NCI-H1930 (cell line): ENCODE measurements at regions not wholly inside any gene's neighbourhood (a gene's known extent, or its start where the extent isn't known, plus 50 kb on each side); places are given as distances from the start of the nearest gene placed in this dataset.
"Not testable (repeated sequence)": the region's sequence is repeated elsewhere in the genome, so short reads cannot be mapped to it uniquely, and the experiment has no call there.

Experiments
- DNase-seq, 2 experiments: peaks; one replicate each; lab custom pipeline; 2025; lab: John Stamatoyannopoulos, UW

DNA sequence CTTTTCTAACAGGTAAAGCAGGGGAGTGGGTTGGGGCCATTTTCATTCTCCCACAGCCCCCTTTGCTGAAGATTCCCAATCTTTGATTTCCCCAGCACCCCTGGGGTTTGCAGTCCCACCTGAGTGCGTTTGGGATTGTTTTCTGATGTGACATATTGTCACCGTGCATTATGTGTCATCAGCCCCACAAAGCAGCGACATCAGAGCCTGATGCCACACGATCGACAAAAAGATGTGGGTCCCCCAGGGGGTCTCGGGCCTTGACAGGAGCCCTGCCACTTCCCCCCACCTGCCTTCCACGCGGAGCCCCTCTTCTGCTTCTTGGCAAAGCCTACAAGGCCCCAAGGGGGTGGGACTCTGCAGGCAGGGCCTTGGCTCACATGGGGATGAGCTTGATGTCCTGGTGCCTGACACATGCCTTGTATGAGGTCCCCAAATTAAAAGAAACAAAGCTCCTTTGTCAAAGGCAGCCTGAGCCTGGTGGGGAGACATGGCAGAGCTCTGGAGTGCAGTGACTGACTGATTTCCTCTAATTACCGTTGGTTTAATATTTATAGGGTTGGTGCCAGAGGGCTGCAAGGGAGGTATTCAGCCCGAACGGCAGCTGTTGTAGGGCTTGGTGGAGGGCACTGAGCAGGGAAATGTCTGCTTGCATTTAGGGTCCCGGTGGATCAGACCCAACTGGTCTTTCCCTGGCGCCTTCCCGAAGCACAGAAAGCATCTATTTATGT is 149.2 kb downstream of the MIAT start:
- no peak for DNase-seq

DNA sequence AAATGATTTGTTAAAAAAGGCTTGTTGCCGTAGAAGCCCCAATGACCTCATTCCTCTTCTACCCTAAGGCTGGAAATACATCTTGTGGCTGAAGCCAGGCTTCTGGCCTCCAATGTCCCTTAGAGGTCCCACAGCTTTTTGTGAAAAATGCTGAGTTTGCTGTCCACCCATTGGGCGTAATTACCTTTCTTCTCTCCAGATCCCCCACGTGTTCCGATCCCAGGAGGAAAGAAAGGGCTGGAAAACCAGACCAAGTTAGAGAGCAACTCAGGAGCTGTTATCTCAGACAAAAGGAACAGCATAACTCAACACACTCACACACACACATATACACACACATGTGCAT is 154.2 kb downstream of the MIAT start:
- DNase-seq = no peak

GRCh38 chr22:26812731-26813130 is 155.3 kb downstream of the MIAT start:
- DNase-seq = no peak

- no peak for DNase-seq
Observed at GRCh38 chr22:26816726-26817125, 159.3 kb downstream of the MIAT start.

GRCh38 chr22:26817926-26818325 is 160.5 kb downstream of the MIAT start:
- no peak for DNase-seq

DNA sequence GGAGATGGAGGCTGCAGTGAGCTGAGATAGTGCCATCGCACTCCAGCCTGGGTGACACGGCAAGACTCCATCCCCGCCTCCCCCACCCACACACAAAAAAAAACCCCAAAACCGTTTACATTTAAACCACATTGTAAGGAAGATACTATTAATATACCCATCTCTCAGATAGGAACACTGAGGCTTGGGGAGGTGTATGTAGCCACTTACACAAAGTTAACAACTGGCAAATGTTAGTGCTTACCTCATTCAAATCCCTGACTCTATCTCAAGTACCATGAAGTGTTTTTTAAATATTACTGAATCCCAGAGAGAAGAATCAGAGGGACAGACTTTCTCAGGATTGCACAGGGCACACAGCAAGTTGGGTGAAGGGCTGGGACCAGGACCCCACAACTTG is 164.5 kb downstream of the MIAT start:
- DNase-seq = no peak

- DNase-seq = peak in 1 of 2 experiments; percentile 7
Observed at GRCh38 chr22:26822313-26822712, 164.9 kb downstream of the MIAT start.

- no peak for DNase-seq
Observed at GRCh38 chr22:26823966-26824365, 166.6 kb downstream of the MIAT start.

DNA sequence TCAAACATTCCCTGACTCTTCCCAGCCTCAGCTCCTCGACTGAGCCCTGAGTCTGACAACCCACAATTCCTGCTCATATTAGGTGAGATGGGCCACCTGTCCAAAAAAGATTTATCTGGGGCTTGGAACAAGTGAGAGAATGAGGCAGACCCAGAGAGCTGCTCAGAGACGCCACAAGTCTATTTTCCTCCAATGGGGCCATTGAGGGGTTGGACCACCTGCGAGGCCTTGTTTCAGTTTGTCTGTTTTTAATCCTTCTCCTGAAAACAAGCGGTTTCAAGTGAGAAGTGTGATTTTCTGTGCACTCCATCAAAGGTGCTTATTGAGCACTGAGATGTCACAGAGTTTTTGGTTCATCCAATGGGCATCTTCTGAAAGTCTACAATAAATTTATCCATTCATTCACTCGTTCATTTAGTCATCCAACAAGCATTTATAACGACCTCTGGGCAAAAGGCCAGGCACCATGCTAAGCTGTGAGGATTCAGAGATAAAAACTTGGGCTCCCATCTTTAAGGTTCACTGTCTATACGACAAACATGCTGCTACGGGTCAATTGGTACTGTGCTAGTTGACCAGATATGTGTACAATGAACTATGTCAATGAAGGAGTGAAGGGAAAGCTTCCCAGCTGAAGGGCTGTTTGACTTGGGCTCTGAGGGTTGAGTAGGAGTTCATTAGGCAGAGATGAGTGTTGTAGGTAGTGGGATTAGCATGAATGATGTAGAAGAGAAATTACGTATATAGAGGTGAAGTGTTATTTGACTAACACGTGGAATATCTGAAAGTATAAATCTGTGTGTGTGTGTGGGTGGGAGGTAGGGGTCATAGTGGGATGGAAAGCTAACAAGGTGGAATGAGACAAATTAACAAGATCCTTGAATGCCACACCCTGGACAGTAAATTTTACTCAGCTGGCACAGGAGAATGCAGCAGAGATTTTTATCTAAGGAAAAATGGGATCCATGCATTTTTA is 168.9 kb downstream of the MIAT start:
- no peak for DNase-seq

DNA sequence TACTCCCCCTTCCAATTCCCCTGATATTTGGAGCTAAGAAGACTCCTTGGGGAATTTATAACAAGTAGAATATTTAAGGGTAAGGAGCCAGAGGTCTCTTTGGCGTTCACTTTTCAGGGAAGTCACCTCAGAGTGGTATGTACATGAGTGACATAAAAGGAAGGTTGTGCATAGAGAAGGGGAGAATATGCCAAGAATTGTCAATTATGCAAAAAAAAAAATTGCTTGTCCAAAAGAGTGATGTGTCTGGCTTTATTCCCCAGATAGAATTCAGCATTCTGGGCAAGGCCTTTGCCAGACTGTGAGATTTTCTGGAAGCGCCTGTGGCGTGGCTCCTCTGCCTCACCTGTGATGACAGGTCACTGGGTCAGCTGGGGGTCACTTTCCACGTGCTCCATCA is 170.2 kb downstream of the MIAT start:
- no peak for DNase-seq

GRCh38 chr22:26828311-26828710 is 170.9 kb downstream of the MIAT start:
- no peak for DNase-seq

- no peak for DNase-seq
Observed at GRCh38 chr22:26830837-26831236, 173.4 kb downstream of the MIAT start.

DNA sequence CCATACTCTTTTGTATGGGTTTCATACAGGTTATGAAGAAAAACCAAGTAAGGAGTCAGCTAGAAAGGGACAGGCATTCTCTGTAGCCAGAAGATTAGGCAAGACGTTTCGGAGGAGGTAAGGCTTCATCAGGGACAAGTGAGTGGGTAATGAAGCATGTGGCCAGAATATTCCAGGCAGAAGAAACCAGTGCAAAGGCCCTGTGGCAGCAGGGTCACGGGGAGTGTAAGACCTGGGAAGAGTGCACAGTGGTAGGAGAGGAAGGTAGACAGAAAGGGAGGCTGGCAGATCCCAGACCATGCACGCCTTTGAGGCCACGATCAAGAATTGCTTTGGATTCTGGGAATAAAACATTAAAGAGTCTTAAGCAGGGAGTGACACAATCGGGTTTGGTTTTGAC is 177.6 kb downstream of the MIAT start:
- no peak for DNase-seq

DNA sequence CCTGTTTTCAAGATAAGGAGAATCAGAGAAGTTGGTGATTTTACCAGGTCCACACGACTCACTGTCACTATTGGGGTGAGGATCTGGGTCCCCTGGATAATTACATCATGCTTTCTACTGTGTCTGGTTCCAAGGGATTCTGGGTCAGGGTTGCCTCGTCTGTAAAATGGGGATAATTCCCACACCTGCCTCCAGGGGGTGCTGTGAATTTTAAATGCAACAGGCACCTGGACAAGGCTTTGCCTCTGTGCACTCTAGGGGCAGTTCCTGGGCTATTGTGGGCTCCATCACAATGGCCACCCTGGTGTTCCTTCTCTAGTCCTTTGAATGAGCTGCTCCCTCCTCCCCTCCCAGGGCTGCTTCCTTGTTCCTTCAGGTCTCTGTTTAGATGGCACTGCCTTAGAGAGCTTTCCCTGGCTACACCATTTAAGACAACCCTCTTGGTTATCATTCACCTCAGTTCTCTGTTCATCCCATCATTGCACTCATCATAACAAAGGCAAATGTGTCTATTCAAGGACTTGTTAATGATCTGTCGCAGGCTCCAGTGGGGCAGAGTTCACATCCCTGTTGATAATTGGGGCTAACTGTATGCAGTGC is 178.6 kb downstream of the MIAT start:
- DNase-seq = peak in 1 of 2 experiments; percentile 25

- DNase-seq = no peak
Observed at GRCh38 chr22:26837784-26838470, 180.5 kb downstream of the MIAT start.

GRCh38 chr22:26838471-26838825 is 181.1 kb downstream of the MIAT start:
- no peak for DNase-seq

GRCh38 chr22:26839216-26839615 is 181.8 kb downstream of the MIAT start:
- no peak for DNase-seq

- not testable (repeated sequence) for DNase-seq
Observed at GRCh38 chr22:26840770-26841169, 183.4 kb downstream of the MIAT start.

GRCh38 chr22:26842103-26842502 is 184.7 kb downstream of the MIAT start:
- DNase-seq = no peak

DNA sequence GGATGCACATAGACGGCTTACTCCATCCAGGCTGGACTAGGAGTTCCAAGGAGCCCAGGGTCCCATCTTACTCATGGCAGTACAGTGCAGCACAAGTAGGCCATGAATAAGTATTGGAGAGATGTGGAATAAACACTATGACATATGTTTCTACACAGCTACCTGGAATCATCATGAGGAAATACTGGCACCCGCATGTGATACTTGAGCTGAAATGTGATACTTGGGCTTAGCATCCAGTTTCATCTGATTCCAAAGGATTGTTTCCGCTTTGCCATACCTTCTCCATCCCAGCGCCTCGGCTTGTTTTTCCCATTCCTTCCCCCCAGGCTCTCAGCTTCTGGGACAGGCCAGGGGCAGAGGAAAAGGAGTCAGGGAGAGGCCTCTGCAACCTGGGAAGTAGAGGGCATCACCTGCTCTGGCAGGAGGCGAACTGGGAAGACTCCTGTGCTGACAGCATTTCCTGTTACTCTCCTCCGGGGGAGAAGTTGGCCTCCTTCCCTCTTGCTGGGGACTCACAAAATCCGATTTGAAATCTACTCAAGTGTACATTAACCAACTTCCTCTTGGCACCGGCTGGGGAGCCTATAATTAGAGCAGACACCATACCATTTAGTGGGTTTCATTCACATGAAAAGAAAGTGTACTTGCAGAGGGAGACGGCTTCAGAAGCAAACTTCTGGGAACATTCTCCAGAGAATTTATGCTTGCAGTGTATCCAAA is 187.8 kb downstream of the MIAT start:
- no peak for DNase-seq

GRCh38 chr22:26846076-26846475 is 188.7 kb downstream of the MIAT start:
- no peak for DNase-seq

DNA sequence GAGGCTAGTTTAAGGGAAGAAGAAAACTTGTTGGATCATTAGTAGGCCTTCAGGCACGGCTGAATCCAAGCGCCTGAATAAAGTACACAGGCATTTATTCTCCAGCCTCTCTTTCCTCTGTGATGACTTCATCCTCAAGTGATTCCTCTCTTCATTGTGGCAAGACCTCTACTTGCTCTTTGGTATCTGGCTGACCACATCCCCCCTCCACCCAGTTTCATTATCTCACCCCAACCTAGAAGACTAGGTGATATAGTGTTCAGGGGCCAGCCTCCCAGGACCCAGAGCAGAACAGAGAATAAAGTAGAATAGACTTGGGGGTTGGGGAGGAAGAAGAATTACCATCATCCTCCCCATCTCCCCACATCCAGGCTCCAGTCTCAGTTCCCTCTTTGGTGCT is 189.3 kb downstream of the MIAT start:
- no peak for DNase-seq
